ENCODE measurements at regions not wholly inside any gene's neighbourhood (a gene's known extent, or its start where the extent isn't known, plus 50 kb on each side); places are given as distances from the start of the nearest gene placed in this dataset.

DNA sequence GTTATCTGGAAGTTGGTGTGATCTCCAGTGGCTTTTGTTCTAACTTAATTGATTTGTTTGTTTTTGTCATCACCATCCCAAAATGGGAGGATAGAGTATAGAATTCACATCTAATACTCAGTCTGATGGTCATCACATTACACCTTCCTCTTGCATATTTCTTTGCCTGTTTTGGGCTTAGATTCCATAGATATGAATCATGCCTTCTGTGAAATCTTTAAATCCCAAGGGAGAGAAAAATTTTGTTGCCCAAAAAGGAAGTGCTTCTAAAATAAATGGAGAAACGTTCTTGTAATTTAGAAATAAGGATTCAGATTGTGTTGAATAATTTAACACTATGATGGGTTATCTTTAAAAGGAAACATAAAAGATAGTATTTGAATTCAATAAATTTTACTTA lies 446.0 kb upstream of the LRRC7 start:
- TF ChIP-seq ZFX (IDR thresholded peaks at IDR 0.05; ENCODE audit: borderline replicate concordance) = no peak
- TF ChIP-seq, protein P1, sequence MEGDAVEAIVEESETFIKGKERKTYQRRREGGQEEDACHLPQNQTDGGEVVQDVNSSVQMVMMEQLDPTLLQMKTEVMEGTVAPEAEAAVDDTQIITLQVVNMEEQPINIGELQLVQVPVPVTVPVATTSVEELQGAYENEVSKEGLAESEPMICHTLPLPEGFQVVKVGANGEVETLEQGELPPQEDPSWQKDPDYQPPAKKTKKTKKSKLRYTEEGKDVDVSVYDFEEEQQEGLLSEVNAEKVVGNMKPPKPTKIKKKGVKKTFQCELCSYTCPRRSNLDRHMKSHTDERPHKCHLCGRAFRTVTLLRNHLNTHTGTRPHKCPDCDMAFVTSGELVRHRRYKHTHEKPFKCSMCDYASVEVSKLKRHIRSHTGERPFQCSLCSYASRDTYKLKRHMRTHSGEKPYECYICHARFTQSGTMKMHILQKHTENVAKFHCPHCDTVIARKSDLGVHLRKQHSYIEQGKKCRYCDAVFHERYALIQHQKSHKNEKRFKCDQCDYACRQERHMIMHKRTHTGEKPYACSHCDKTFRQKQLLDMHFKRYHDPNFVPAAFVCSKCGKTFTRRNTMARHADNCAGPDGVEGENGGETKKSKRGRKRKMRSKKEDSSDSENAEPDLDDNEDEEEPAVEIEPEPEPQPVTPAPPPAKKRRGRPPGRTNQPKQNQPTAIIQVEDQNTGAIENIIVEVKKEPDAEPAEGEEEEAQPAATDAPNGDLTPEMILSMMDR (IDR thresholded peaks at IDR 0.05) = no peak
- no peak overlapping the region for H3K27ac ChIP-seq

DNA sequence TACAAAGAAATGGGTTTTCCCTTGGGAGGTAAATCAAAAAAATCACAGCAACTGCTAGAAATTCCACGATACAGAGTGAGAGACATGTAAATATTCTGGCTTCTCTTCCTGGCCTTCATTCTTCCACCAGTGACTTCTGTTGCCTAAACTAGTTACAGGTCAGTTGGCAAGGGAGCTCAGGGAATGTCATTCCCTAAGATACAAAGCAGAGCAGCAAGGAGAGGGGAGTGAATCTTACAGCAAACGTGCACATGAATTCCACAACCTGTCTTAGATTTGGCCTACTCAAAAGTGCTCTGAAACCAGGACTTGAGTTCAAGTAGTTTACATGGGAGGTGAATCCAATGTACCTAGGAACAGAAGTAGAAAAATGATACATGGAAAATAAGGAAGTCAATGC lies 445.3 kb upstream of the LRRC7 start:
- no peak overlapping the region for H3K27ac ChIP-seq
- TF ChIP-seq, protein P1 (IDR thresholded peaks at IDR 0.05) = no peak
- TF ChIP-seq ZFX (IDR thresholded peaks at IDR 0.05; ENCODE audit: borderline replicate concordance) = no peak

DNA sequence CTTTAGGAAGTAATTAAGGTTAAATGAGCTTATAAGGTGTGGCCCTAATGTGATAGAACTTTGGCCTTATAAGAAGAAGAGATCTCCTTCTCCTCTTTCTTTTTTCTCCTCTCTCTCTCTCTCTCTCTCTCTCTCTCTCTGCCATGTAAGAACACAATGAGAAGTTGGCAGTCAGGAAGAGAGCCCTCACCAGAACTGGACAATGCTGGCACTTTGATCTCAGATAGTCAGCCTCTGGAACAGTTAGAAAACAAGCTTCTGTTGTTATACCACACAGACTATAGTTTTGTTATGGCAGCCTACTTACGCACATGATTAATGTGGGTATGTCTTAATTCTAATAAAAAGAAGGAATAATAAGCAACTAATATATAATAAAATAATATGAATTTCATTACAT lies 444.2 kb upstream of the LRRC7 start:
- no peak overlapping the region for H3K27ac ChIP-seq
- TF ChIP-seq, protein P1 (IDR thresholded peaks at IDR 0.05) = no peak
- no peak for TF ChIP-seq ZFX (IDR thresholded peaks at IDR 0.05; ENCODE audit: borderline replicate concordance)

DNA sequence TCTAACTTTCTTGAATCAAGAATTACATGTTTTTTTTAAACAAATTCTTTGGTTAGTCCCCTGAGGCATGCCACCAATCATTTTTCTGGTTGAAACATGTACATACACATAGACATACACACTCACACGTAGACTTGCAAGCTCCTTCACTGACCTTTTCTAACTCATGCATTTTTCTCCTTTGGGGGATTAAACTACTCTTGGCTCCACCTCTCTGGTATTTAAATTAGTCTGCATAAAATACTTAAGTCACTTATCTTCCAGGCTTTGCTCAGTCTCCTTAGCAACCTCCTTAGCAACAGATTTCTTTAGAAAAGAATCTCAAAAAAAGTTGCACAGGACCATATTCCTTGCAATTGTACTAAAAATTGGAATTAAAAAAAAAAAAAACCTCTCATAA lies 440.9 kb upstream of the LRRC7 start:
- no peak overlapping the region for H3K27ac ChIP-seq
- TF ChIP-seq, protein P1 (IDR thresholded peaks at IDR 0.05) = no peak
- TF ChIP-seq ZFX (IDR thresholded peaks at IDR 0.05; ENCODE audit: borderline replicate concordance) = no peak

GRCh38 chr1:69128204-69128603 lies 439.5 kb upstream of the LRRC7 start:
- no peak overlapping the region for H3K27ac ChIP-seq
- TF ChIP-seq, protein P1 (IDR thresholded peaks at IDR 0.05) = no peak
- no peak for TF ChIP-seq ZFX (IDR thresholded peaks at IDR 0.05; ENCODE audit: borderline replicate concordance)

GRCh38 chr1:69129538-69129937 lies 438.2 kb upstream of the LRRC7 start:
- no peak overlapping the region for H3K27ac ChIP-seq

DNA sequence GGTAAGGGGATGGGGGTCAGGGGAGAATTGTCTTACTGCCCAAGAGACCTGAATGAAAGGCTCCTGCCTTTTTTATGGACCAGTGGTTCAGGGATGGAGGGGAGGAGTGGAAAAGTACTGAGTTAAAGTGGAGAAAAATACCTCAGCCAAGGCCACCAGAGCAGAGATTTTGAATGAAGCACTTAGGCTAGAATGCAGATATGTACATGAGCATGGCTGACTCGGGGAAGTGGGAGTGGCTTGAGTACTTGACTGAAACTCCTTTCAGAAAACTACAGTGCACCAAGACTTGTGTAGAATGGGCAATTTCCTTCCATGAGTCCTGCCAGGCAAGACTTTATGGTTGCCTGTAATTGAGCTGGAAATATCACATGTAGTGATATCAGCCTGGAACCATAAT lies 429.6 kb upstream of the LRRC7 start:
- H3K27ac ChIP-seq = no peak overlapping the region
- TF ChIP-seq ZFX (IDR thresholded peaks at IDR 0.05; ENCODE audit: borderline replicate concordance) = no peak
- TF ChIP-seq, protein P1 (IDR thresholded peaks at IDR 0.05) = no peak

More at GRCh38 chr1:69129538-69129937, 438.2 kb upstream of the LRRC7 start:
- TF ChIP-seq ZFX (IDR thresholded peaks at IDR 0.05; ENCODE audit: borderline replicate concordance) = no peak
- TF ChIP-seq, protein P1 (IDR thresholded peaks at IDR 0.05) = no peak

All from 22Rv1 (cell line).